ENCODE measurements at regions not wholly inside any gene's neighbourhood (a gene's known extent, or its start where the extent isn't known, plus 50 kb on each side); places are given as distances from the start of the nearest gene placed in this dataset.

DNA sequence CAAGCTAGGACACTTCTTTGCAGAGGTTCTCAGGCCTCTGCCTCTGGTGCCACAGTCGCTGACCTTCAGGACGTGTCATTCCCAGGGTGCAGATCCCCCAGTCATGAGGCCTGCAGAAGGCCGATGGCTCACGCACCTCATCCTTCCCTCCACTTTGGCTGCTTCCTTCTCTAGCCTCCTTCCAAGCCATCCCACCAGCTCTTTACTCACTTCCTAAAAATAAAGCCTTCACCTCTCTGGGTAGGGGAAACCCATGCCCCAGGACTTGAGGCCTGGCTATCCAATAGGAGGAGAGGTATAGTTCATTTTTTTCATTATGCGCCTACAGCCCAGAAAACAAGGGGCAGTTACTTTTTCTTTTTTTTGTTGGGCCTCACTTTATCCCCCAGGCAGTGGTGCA lies 91.4 kb downstream of the B3GNT2 start:
- no peak for TF ChIP-seq POLR2A (IDR thresholded peaks at IDR 0.05; ENCODE audit: low read depth, low read length)
- TF ChIP-seq POLR2AphosphoS5 (IDR thresholded peaks at IDR 0.05; ENCODE audit: low read depth, low read length) = no peak
